ENCODE measurements at regions not wholly inside any gene's neighbourhood (a gene's known extent, or its start where the extent isn't known, plus 50 kb on each side); places are given as distances from the start of the nearest gene placed in this dataset.

DNA sequence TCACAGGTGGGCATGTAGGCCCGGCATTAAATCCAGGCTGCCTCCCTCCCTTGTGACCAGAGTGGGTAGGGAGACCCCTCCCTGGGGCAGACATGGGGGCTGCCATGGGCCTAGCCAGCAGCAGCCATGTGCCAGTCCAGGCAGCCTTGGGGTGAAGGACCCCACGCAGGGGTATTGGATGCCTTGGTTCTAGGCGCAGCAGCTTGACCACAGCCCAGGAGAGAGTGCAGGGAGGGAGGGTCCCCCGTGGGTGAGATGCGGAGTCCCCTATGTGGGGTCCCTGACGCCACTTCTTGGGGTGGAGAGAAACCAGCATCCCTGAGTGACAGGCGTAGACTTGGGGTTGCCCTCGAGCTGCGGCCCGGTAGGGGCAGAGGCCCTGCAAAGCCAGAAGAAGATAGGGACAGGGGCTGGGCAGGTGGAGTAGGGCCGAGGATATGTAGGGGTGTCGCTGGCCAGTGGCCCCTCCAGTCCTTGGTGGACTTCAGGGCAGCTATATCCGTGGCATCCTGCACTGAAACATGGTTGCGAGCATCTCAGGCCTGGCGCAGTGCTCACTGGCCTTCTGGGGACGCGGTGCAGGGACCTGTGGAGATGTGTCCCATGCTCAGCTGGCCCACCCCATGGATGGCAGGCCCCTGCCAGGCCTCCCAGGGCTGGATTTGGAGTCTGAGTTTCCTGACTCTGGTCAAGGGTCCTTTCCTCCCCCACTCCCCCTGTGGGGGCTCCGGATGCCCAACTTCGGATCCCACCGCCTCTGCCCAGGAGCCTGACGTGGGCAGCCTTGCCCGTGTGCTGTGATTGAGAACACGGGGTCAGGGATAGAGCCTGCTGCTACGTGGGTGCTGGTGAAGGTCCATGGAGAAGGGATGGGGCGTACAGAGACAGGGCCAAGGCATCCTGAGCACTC, 1179.8 kb downstream of the BRD1 start:
- no peak for TF ChIP-seq CTCF (IDR thresholded peaks at IDR 0.05; ENCODE audit: borderline replicate concordance, insufficient read depth, low read depth, low read length)
- H3K4me3 ChIP-seq (ENCODE audit: low read depth, low read length), result no peak overlapping the region

- TF ChIP-seq CTCF (IDR thresholded peaks at IDR 0.05; ENCODE audit: borderline replicate concordance, insufficient read depth, low read depth, low read length), result no peak
- no peak overlapping the region for H3K4me3 ChIP-seq (ENCODE audit: low read depth, low read length)
These were observed 1180.6 kb downstream of the BRD1 start for GRCh38 chr22:48647051-48647450.

DNA sequence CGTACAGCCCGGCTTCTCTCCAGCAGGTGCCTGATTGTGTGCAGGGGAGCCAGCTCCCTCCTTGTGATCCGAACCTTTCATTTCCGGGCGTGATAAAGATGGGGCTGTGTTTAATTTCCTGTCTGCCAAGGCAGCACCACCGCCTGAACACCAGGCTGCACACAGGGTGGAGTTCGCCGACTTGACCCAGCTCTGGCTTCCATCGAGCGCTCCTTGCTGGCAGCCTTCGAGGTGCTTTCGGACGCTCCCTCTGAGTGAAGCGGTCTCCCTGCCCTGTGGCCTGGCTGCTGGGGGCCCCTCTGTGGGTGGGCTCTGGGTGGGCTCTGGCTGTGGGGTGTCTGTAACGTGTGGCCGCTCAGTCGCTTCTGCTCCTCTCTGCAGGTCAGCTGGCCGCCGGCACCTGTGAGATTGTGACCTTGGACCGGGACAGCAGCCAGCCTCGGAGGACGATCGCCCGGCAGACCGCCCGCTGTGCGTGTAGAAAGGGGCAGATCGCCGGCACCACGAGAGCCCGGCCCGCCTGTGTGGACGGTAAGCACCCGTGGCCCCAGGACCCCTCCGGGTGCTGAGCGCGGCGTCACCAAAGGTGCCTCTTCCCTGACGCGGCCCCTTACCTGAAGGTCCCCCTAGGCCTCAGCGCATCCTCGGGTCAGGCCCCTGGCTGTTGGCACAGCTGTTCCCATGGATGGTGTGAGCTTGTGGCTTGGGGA, 1181.3 kb downstream of the BRD1 start:
- TF ChIP-seq CTCF (IDR thresholded peaks at IDR 0.05; ENCODE audit: borderline replicate concordance, insufficient read depth, low read depth, low read length), result no peak
- H3K4me3 ChIP-seq (ENCODE audit: low read depth, low read length), result no peak overlapping the region

DNA sequence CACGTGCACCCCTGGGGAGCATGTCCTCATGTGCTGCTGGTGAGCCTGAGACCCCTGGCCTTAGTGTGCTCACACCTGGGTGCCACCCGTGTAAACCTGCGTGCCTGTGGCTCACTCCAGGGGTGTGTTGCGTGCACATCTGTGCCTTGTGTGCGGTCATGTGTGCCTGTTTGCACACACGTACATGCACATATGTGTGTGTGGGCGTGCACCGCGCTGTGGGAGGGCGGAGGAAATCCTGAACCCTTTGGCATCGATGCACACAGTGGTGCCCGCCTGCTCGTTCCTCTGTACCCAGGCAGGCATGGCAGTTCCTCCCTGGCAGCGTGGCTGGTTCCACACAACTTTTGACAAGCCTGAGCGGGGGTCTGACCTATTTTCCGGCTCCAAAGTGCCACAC, 1181.9 kb downstream of the BRD1 start:
- H3K4me3 ChIP-seq (ENCODE audit: low read depth, low read length), result no peak overlapping the region
- TF ChIP-seq CTCF (IDR thresholded peaks at IDR 0.05; ENCODE audit: borderline replicate concordance, insufficient read depth, low read depth, low read length), result no peak

DNA sequence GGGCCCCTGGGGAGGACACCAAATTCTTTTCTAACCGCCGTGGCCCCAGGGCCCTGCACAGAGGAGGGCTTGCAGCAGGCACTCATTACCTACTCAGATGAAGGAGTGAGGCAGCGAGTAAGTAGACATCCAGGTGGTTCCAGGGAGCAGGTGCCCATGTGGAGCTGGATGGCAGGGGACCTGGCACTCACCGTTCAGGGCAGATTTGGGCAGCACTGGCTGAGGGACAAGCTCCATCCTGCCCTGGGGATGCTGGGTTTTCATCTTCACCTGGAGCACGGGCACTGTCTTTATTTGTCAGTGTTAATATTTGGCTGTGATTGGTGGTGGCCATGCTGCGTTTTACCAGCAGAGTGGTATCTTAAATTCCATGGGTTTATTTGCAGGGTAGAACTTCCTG, 1182.7 kb downstream of the BRD1 start:
- no peak for TF ChIP-seq CTCF (IDR thresholded peaks at IDR 0.05; ENCODE audit: borderline replicate concordance, insufficient read depth, low read depth, low read length)

DNA sequence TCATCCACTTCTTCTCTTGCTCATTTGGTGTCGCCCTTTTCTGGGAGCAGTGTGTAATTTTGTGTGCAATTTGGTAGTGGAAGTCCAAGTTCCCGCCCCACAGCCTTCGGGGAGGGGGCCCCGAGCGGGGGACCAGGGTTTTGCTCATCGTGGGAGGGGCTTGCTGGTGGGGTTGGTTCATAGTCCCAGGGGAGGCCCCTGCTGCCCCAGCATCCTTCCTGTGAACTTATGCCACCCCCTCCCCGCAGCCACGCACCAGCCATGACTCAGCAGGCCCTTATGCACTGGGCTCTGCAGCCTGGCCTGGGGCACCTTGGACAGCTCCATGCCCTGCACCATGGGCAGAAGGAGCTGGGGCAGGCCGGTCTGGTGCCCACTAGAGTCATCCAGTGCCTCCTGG, 1183.6 kb downstream of the BRD1 start:
- no peak overlapping the region for H3K4me3 ChIP-seq (ENCODE audit: low read depth, low read length)
- no peak for TF ChIP-seq CTCF (IDR thresholded peaks at IDR 0.05; ENCODE audit: borderline replicate concordance, insufficient read depth, low read depth, low read length)

More for the DNA sequence above, 1182.7 kb downstream of the BRD1 start:
- no peak overlapping the region for H3K4me3 ChIP-seq (ENCODE audit: low read depth, low read length)
